ENCODE measurements at regions not wholly inside any gene's neighbourhood (a gene's known extent, or its start where the extent isn't known, plus 50 kb on each side); places are given as distances from the start of the nearest gene placed in this dataset.

DNA sequence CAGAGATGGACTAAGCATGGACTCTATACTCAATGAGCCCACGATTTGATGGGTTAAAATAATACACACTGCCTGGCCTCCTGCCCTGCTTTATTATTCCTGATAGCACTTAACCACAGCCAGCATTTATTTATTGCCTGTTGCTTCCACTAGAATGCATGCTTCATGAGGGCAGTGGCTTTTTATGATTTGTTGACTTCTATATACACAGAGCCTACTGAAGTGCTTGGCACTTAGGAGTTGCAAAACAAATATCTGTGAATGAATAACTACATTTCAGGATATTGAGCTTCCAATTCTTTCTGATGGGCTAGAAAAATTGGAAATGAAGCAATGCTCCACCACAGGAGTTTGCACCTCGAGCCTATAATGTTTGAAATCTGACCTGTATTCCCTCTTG lies 513.6 kb upstream of the ZMIZ1 start:
- TF ChIP-seq, protein P1, sequence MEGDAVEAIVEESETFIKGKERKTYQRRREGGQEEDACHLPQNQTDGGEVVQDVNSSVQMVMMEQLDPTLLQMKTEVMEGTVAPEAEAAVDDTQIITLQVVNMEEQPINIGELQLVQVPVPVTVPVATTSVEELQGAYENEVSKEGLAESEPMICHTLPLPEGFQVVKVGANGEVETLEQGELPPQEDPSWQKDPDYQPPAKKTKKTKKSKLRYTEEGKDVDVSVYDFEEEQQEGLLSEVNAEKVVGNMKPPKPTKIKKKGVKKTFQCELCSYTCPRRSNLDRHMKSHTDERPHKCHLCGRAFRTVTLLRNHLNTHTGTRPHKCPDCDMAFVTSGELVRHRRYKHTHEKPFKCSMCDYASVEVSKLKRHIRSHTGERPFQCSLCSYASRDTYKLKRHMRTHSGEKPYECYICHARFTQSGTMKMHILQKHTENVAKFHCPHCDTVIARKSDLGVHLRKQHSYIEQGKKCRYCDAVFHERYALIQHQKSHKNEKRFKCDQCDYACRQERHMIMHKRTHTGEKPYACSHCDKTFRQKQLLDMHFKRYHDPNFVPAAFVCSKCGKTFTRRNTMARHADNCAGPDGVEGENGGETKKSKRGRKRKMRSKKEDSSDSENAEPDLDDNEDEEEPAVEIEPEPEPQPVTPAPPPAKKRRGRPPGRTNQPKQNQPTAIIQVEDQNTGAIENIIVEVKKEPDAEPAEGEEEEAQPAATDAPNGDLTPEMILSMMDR (IDR thresholded peaks at IDR 0.05): no peak
- TF ChIP-seq EZH2 (IDR thresholded peaks at IDR 0.05; ENCODE audit: borderline replicate concordance, insufficient read depth, low read depth, low read length, poor library complexity, severe bottlenecking): no peak
- POLR2A ChIA-PET: no interaction called here
- peaks cover 6% of the 10 kb centered on the region for H3K9me3 Mint-ChIP-seq (ENCODE audit: insufficient read depth)

DNA sequence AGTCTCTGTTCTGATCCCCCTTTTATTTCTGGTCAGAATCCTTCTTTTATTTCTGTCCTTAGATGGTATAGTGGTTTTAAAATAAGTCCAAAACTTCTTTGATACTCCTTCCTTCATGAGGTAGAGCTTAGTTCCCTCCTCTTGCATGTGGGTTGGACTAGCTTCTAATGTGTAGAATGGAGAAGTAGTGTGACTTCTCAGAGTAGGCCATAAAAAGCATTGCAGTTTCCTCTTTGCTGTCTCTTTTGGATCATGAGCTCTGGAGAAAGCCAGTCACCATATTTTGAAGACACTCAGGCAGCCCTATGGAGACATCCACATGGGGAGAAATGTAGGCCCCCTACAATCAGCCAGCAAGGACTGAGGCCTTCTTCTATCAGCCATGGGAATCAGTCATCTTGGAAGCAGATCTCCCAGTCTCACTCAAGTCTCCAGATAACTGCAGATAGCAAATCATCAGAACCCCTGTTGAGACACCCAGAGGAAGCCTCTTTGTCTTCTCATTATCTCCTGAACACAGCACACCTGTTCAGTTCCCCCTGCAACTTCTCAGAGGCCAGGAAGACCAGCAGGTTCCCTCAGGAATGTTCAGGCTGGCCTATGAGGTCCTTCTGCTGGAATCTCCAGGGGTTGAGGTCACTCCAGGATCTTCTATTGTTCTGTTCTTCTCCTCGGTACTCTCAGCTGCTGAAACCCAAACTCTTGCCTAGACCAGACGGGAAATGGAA lies 511.9 kb upstream of the ZMIZ1 start:
- Histone ChIP-seq H3K4me1 (ENCODE audit: control insufficient read depth in 2 of 2, insufficient read depth in 2 of 2, low read length in 2 of 2) (no peaks in the 10 kb centered on the region), H2AFZ (ENCODE audit: insufficient read depth, low read depth, low read length, poor library complexity, severe bottlenecking) (no peak overlapping the region), H3K4me2 (replicated peaks; ENCODE audit: low read depth, low read length, poor library complexity, severe bottlenecking) (no peak overlapping the region), H3K36me3 (replicated peaks in 1 of 2; ENCODE audit: control extremely low read depth in 1 of 2, control insufficient read depth in 1 of 2, extremely low read depth in 1 of 2, insufficient read depth in 2 of 2, low read length in 1 of 2) (no peaks in the 10 kb centered on the region), H3K4me3 (ENCODE audit: control extremely low read depth in 1 of 5, extremely low read depth in 1 of 5, insufficient read depth in 1 of 5, low read depth in 2 of 5, low read length in 4 of 5) (no peak overlapping the region), H4K20me1 (ENCODE audit: control insufficient read depth, insufficient read depth, low read length, poor library complexity, severe bottlenecking) (no peaks in the 10 kb centered on the region), H3K79me2 (ENCODE audit: control insufficient read depth, insufficient read depth, low read length) (no peaks in the 10 kb centered on the region), H3K27ac (ENCODE audit: low read length in 2 of 2) (no peak overlapping the region), H3K27me3 (replicated peaks in 1 of 4; ENCODE audit: control extremely low read depth in 1 of 4, control insufficient read depth in 3 of 4, insufficient read depth in 4 of 4, low read length in 3 of 4) (peaks cover 0 to 3% (median 0%) of the 10 kb centered on the region in 4 experiments), H3K9me3 (ENCODE audit: control extremely low read depth in 1 of 3, control insufficient read depth in 2 of 3, insufficient read depth in 1 of 3, low read length in 2 of 3) (no peaks in the 10 kb centered on the region), H3K9ac (ENCODE audit: low read length) (no peak overlapping the region)
- 87% methylated on average over 2 of the region's 2 CpGs for WGBS (ENCODE audit: insufficient coverage)
- ATAC-seq (ENCODE audit: low read depth) (no peak), DNase-seq (no peak)
- peaks cover 6% of the 10 kb centered on the region for H3K9me3 Mint-ChIP-seq (ENCODE audit: insufficient read depth)
- ChIA-PET POLR2A (no interaction called here), CTCF (no interaction called here)
- intact Hi-C loops (cut with micrococcal nuclease): no loop called here
- TF ChIP-seq, protein P1 (IDR thresholded peaks at IDR 0.05): no peak
- no peak for TF ChIP-seq EZH2 (IDR thresholded peaks at IDR 0.05; ENCODE audit: borderline replicate concordance, insufficient read depth, low read depth, low read length, poor library complexity, severe bottlenecking)
- H3K27ac Mint-ChIP-seq: no peak overlapping the region
- H3K4me3 Mint-ChIP-seq: no peak overlapping the region
- no peaks in the 10 kb centered on the region for H3K4me1 Mint-ChIP-seq
- H3K27me3 Mint-ChIP-seq: peaks cover 6% of the 10 kb centered on the region

More for the DNA sequence above, 513.6 kb upstream of the ZMIZ1 start:
- ATAC-seq (ENCODE audit: low read depth): no peak
- WGBS (ENCODE audit: insufficient coverage): 40% methylated on average over 1 of the region's 2 CpGs
- no peak overlapping the region for H2AFZ ChIP-seq (ENCODE audit: insufficient read depth, low read depth, low read length, poor library complexity, severe bottlenecking)
- no peak overlapping the region for H3K4me3 ChIP-seq (ENCODE audit: control extremely low read depth in 1 of 5, extremely low read depth in 1 of 5, insufficient read depth in 1 of 5, low read depth in 2 of 5, low read length in 4 of 5)
- no peaks in the 10 kb centered on the region for H3K9me3 ChIP-seq (ENCODE audit: control extremely low read depth in 1 of 3, control insufficient read depth in 2 of 3, insufficient read depth in 1 of 3, low read length in 2 of 3)
- H3K4me2 ChIP-seq (replicated peaks; ENCODE audit: low read depth, low read length, poor library complexity, severe bottlenecking): no peak overlapping the region
- Mint-ChIP-seq H3K4me3 (no peak overlapping the region), H3K27ac (no peak overlapping the region), H3K4me1 (no peaks in the 10 kb centered on the region), H3K27me3 (peaks cover 18% of the 10 kb centered on the region)
- no peaks in the 10 kb centered on the region for H3K36me3 ChIP-seq (replicated peaks in 1 of 2; ENCODE audit: control extremely low read depth in 1 of 2, control insufficient read depth in 1 of 2, extremely low read depth in 1 of 2, insufficient read depth in 2 of 2, low read length in 1 of 2)
- peaks cover 0 to 13% (median 1%) of the 10 kb centered on the region in 4 experiments for H3K27me3 ChIP-seq (replicated peaks in 1 of 4; ENCODE audit: control extremely low read depth in 1 of 4, control insufficient read depth in 3 of 4, insufficient read depth in 4 of 4, low read length in 3 of 4)
- no peaks in the 10 kb centered on the region for H3K79me2 ChIP-seq (ENCODE audit: control insufficient read depth, insufficient read depth, low read length)
- no peak for DNase-seq
- no peaks in the 10 kb centered on the region for H3K4me1 ChIP-seq (ENCODE audit: control insufficient read depth in 2 of 2, insufficient read depth in 2 of 2, low read length in 2 of 2)
- no peak overlapping the region for H3K9ac ChIP-seq (ENCODE audit: low read length)
- no peak overlapping the region for H3K27ac ChIP-seq (ENCODE audit: low read length in 2 of 2)
- CTCF ChIA-PET: no interaction called here
- no peaks in the 10 kb centered on the region for H4K20me1 ChIP-seq (ENCODE audit: control insufficient read depth, insufficient read depth, low read length, poor library complexity, severe bottlenecking)
- intact Hi-C loops (cut with micrococcal nuclease): no loop called here
